Activated CD4-positive, alpha-beta T cell treated with anti-CD3 and anti-CD28 coated beads, Interleukin-2, amount 10 ng/mL, durations not matched to agents 24 days and 14 days (primary cell): ENCODE measurements at regions not wholly inside any gene's neighbourhood (a gene's known extent, or its start where the extent isn't known, plus 50 kb on each side); places are given as distances from the start of the nearest gene placed in this dataset.

Source experiments
- DNase-seq: peaks from one replicate; pipeline ENCODE4 v3.0.0; 2022
- H3K27ac Mint-ChIP-seq: one replicate; pipeline ENCODE4 v1.8.0; 2022; ENCODE audit warnings: mild to moderate bottlenecking, mixed read lengths
- H3K27me3 Mint-ChIP-seq: one replicate; pipeline ENCODE4 v1.8.0; 2022; ENCODE audit warnings: mixed read lengths
- H3K36me3 Mint-ChIP-seq: one replicate; pipeline ENCODE4 v1.8.0; 2022; ENCODE audit warnings: low read depth, mild to moderate bottlenecking, mixed read lengths
- H3K4me1 Mint-ChIP-seq: one replicate; pipeline ENCODE4 v1.8.0; 2021; ENCODE audit warnings: mixed read lengths
- H3K4me3 Mint-ChIP-seq: one replicate; pipeline ENCODE4 v1.8.0; 2022; ENCODE audit warnings: mild to moderate bottlenecking, moderate library complexity, mixed read lengths
- H3K9me3 Mint-ChIP-seq: one replicate; pipeline ENCODE4 v1.8.0; 2021; ENCODE audit warnings: mixed read lengths
- intact Hi-C: fragments of 100-400 bp; cut with micrococcal nuclease; formaldehyde crosslinking; loops from one replicate; pipeline ENCODE4 v1.15.1; 2023

DNA sequence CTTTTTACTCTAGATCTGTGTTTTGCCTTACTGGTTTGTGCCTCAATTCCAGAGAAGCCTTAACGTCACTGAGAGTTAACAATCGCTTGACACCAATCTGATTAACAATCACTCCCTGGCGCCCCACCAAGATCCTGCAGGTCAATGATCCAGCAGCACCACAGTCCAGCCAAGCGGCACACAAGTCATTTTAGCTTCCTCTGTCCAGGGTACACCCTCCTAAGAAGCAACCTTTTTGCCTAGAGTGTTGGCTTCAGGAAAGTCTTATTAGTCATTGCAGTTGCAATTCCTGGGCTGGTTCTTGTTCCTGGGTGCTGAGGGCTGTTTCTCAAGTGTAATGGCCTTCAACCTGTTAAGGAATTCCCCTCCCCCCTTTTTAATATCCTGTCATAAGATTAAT is 323.0 kb upstream of the USP25 start:
- Mint-ChIP-seq H3K4me3 (no peak overlapping the region), H3K36me3 (no peaks in the 10 kb centered on the region), H3K9me3 (peaks cover 8% of the 10 kb centered on the region), H3K4me1 (no peaks in the 10 kb centered on the region), H3K27me3 (no peaks in the 10 kb centered on the region), H3K27ac (no peak overlapping the region)
- no peak for DNase-seq
- intact Hi-C loops: no loop called here

DNA sequence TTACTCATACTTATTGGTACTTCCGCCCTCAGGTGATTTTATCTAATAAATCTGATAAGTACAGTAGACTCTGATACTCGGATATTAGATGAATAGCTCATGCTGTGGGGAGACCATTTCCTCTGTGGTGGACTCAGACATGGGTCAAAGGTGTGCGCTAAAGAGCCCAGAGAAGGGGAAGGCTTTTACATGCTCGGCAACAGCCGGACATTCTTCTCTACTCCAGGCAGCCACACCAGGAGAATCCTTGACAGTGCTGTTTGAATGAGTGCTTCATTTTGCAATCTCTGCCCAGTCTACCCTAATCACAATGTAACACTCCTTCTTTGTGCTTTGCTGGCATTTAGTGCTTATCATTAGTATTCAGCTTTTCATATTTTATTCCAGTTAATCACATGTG is 322.2 kb upstream of the USP25 start:
- H3K27ac Mint-ChIP-seq: no peak overlapping the region
- intact Hi-C loops: no loop called here
- peaks cover 8% of the 10 kb centered on the region for H3K9me3 Mint-ChIP-seq
- no peak overlapping the region for H3K4me3 Mint-ChIP-seq
- H3K36me3 Mint-ChIP-seq: no peaks in the 10 kb centered on the region
- no peaks in the 10 kb centered on the region for H3K4me1 Mint-ChIP-seq
- no peak for DNase-seq
- H3K27me3 Mint-ChIP-seq: no peaks in the 10 kb centered on the region

DNA sequence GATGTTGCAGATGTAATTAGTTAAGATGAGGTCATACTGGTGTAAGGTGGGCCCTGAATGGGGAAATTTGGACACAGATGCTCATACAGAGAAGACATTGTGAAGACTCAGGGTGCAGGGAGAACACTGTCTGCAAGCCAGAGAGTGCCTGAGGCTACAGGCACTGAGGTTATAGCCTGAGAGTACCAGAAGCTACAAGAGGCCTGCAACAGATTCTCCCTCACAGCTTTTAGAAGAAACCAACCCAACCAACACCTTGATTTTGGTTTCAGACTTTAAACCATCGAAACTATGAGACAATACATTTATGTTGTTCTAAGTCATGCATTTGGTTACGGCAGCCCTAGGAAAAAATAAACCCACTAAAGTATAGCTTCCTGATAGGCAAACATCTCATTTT is 321.7 kb upstream of the USP25 start:
- no peak overlapping the region for H3K4me3 Mint-ChIP-seq
- H3K27me3 Mint-ChIP-seq: no peaks in the 10 kb centered on the region
- no peak for DNase-seq
- no peaks in the 10 kb centered on the region for H3K36me3 Mint-ChIP-seq
- H3K4me1 Mint-ChIP-seq: no peaks in the 10 kb centered on the region
- intact Hi-C loops: no loop called here
- no peak overlapping the region for H3K27ac Mint-ChIP-seq
- peaks cover 8% of the 10 kb centered on the region for H3K9me3 Mint-ChIP-seq

DNA sequence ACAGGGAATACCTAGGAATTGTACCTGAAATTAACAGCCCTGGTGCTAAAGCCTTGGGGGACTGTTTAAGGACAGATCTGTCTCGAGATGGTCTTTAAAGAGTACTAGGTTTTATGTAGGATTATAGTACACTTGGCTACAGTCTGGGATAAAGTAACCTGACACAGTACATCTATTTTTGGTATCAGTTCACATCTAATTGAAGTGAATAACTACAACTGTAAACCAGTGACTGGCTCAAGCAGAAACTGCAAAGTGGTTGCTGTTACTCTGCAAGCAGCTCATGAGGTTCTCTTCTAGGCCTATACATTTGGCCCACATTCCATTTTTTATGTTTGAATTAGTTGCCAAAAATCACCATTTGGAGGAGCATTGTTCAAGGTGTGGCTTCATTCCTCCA is 320.8 kb upstream of the USP25 start:
- H3K4me1 Mint-ChIP-seq: no peaks in the 10 kb centered on the region
- intact Hi-C loops: no loop called here
- H3K27ac Mint-ChIP-seq: no peak overlapping the region
- H3K4me3 Mint-ChIP-seq: no peak overlapping the region
- no peaks in the 10 kb centered on the region for H3K36me3 Mint-ChIP-seq
- H3K9me3 Mint-ChIP-seq: peaks cover 8% of the 10 kb centered on the region
- H3K27me3 Mint-ChIP-seq: no peaks in the 10 kb centered on the region
- no peak for DNase-seq

DNA sequence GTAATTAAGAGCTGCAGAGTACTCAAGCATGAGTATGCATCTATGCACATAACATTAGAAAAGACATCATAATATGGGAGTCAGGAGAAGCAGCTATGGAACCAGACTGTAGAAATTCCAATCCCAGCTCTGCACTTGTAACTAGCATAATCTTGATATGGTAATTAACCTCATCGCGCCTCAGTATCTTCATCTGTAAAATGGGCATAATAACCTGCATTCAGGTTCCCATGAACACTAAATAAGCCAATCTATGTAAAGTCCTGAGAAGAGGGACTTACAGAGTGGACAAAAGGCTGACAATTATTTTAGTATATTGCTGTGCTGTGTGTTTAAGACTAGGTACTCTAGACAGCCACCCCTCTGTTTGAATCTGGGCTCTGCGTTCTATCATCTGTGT is 318.9 kb upstream of the USP25 start:
- Mint-ChIP-seq H3K27me3 (no peaks in the 10 kb centered on the region), H3K36me3 (no peaks in the 10 kb centered on the region), H3K4me3 (no peak overlapping the region), H3K9me3 (peaks cover 8% of the 10 kb centered on the region), H3K4me1 (no peaks in the 10 kb centered on the region), H3K27ac (no peak overlapping the region)
- no peak for DNase-seq
- intact Hi-C loops: no loop called here

DNA sequence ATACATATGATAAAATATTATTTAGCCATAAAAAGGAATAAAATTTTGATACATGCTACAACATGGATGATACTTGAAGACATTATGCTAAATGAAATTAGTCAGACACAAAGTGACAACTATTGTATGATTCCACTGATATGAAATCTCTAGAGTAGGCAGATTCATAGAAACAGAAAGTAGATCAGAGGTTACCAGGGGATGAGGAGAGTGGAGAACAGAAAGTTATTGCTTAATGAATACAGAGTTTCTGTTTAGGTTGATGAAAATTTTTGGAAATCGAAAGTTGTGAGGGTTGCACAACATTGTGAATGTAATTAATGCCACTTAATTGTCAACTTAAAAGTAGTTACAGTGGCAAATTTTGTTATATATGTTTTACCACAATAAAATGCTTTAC is 315.7 kb upstream of the USP25 start:
- no peaks in the 10 kb centered on the region for H3K36me3 Mint-ChIP-seq
- no peak overlapping the region for H3K27ac Mint-ChIP-seq
- DNase-seq: no peak
- H3K4me3 Mint-ChIP-seq: no peak overlapping the region
- peaks cover 8% of the 10 kb centered on the region for H3K9me3 Mint-ChIP-seq
- intact Hi-C loops: no loop called here
- no peaks in the 10 kb centered on the region for H3K4me1 Mint-ChIP-seq
- peaks cover 4% of the 10 kb centered on the region for H3K27me3 Mint-ChIP-seq

DNA sequence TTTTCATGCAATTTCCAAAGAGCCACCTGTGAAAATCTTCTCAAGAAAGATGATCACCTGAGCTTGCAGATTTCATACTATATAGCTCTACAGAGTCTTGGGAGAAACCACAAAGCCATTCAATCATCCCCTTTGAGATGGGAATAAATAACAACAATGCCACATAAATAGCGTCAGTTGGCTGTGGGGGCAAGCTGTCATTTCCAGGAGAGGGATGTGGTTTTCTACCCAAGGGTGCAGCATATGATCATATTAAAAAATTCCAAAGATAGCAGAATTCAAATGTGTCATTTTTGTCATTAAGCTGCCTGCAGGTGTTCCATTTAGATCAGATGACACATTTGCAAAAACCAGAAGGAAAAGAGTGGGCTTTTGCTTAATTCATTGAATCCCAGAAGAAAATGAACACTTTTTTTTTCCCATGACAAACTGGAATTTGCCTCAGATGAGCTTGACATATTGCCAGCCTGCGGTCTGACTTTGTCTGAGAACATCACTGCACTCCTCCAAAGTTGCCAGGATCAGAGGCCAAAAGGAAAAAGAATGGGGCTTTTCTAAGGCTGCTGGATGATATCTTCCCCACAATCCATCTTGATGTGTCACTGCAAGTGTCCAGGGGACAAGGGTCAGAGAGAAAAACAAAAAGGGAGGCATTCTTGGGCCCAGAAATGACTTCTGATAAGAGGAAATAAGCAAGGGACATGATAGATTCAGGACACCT is 314.1 kb upstream of the USP25 start:
- no peaks in the 10 kb centered on the region for H3K4me1 Mint-ChIP-seq
- intact Hi-C loops: no loop called here
- H3K9me3 Mint-ChIP-seq: peaks cover 8% of the 10 kb centered on the region
- no peak overlapping the region for H3K27ac Mint-ChIP-seq
- peaks cover 6% of the 10 kb centered on the region for H3K27me3 Mint-ChIP-seq
- no peak overlapping the region for H3K4me3 Mint-ChIP-seq
- no peaks in the 10 kb centered on the region for H3K36me3 Mint-ChIP-seq
- no peak for DNase-seq

DNA sequence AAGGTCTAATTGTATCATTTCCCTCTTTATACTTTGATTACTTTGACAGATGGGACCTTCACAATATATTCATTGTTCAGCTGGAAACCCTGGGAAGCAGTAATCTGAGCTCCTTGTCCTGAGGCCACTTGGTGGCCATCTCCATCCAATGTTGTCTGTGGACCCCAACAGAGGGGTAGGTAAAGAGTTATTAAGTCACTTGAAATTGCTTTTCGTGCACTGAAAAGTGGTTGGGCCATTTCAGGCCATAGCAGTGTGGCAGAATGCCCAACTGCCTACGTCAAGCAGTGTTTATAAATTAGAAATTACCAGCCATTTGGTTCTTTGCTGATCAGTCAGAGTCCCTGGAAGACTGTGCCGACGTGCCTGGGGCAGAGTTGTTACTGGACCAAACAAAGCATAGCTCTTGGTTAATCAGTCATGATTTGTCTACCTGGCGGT is 308.3 kb upstream of the USP25 start:
- Mint-ChIP-seq H3K36me3 (no peaks in the 10 kb centered on the region), H3K4me3 (no peak overlapping the region), H3K27me3 (peaks cover 3% of the 10 kb centered on the region), H3K9me3 (no peaks in the 10 kb centered on the region), H3K4me1 (peaks cover 12% of the 10 kb centered on the region), H3K27ac (no peak overlapping the region)
- no peak for DNase-seq
- intact Hi-C loops: no loop called here

DNA sequence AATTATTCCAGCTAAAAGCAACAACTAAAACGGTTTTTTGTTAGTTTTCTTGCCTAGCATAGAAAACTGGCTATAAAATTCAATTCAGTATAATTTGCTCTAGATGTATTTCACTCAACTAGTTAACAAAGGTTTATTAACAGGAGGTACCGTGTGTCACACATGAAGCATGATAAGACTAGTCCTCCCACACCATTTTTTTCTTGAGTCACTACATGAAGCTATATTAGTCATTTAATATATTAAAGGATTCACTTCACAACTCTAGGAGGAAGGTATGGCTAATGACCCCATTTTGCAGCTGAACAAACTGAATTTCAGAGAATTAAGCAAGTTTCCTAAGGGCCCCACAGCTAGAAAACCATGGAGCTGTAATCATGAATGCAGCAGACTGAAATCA is 307.8 kb upstream of the USP25 start:
- DNase-seq: no peak
- H3K9me3 Mint-ChIP-seq: no peaks in the 10 kb centered on the region
- no peaks in the 10 kb centered on the region for H3K36me3 Mint-ChIP-seq
- peaks cover 3% of the 10 kb centered on the region for H3K27me3 Mint-ChIP-seq
- H3K4me1 Mint-ChIP-seq: peaks cover 12% of the 10 kb centered on the region
- no peak overlapping the region for H3K4me3 Mint-ChIP-seq
- intact Hi-C loops: loop anchor here (1.0 kb wide), 1 partner anchor 15 kb away; no protein-coding TSS in a partner anchor
- no peak overlapping the region for H3K27ac Mint-ChIP-seq

DNA sequence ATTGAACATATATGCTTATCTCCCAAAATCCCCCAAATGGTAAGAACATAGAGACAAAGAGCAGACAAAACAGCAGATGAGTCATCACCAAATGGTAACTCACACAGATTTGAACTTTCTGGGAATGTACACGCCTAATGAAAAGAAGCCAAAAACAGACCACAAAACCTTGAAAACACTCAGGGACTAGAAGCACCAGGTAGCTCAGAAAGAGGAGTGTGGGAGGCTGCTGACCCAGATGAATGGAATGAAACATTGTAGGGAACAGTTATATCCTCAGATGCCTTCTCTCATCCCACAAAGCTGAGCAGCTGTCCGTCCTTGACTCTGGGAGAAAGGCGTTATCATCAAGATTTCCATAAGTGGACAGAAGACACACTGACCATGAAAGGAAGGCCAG is 307.0 kb upstream of the USP25 start:
- Mint-ChIP-seq H3K9me3 (no peaks in the 10 kb centered on the region), H3K4me3 (no peak overlapping the region), H3K27ac (peak overlapping the region; percentile 21)

DNA sequence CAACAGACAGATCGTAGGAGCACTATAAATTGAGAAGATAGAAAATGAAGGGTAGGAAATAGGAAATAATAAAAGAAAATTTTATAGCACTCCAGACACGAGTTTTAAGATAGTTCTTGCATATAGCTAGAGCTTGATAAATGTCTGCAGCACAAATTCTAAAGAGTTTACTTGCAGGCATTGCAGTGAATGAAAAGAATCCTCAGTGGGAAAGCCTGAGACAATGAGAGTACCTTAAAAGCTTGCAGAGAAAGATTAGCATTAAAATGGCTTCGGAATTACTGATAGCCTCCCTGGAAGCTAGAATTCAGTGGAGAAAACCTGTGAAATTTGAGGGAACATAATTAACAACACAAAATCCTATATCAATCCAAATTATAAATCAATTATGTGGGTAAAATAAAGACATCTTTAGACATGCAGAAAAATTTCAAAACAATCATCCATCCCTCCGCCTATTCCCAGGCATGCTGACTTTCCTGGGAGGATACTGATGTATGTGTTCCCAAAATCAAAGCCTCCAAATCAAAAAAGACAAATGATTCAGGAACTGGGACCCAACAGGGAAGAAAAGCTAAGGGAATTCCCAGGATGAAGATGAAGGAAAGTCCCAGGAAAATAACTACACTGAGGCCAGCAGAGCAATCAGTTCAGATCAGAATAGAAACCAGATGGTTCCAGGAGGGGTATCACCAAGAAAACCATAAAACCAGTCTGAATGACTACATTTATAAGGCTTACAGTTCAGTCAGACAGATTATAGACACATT is 305.9 kb upstream of the USP25 start:
- intact Hi-C loops: no loop called here
- DNase-seq: no peak
- Mint-ChIP-seq H3K4me3 (no peak overlapping the region), H3K4me1 (peaks cover 12% of the 10 kb centered on the region), H3K36me3 (no peaks in the 10 kb centered on the region), H3K27me3 (peaks cover 1% of the 10 kb centered on the region), H3K27ac (no peak overlapping the region), H3K9me3 (no peaks in the 10 kb centered on the region)

More for the DNA sequence above, 307.0 kb upstream of the USP25 start:
- intact Hi-C loops: loop anchor here (1.0 kb wide), 1 partner anchor 15 kb away; no protein-coding TSS in a partner anchor
- no peak for DNase-seq
- no peaks in the 10 kb centered on the region for H3K36me3 Mint-ChIP-seq
- peaks cover 3% of the 10 kb centered on the region for H3K27me3 Mint-ChIP-seq
- peaks cover 12% of the 10 kb centered on the region for H3K4me1 Mint-ChIP-seq

DNA sequence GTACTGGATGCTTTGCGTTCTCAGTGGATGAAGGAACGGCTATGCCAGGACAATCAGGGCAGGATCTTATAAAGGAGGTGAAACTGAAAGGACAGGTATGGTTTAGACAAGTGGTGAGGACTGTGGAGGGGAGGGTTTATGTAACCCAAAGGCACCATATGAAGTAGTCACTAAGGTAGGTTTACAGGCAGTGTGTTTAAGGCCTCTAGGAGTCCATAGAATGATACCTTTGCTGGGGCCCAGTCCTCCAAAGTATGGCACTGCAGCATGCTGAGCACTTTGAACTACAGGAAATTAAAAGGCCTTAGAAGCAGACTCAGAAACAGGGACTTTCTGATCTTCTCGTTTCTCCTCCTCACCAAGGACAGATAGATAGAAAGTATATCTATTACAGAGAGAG is 304.7 kb upstream of the USP25 start:
- Mint-ChIP-seq H3K9me3 (no peaks in the 10 kb centered on the region), H3K27ac (no peak overlapping the region), H3K36me3 (no peaks in the 10 kb centered on the region), H3K4me1 (peaks cover 12% of the 10 kb centered on the region), H3K4me3 (no peak overlapping the region), H3K27me3 (no peaks in the 10 kb centered on the region)
- intact Hi-C loops: no loop called here
- no peak for DNase-seq

DNA sequence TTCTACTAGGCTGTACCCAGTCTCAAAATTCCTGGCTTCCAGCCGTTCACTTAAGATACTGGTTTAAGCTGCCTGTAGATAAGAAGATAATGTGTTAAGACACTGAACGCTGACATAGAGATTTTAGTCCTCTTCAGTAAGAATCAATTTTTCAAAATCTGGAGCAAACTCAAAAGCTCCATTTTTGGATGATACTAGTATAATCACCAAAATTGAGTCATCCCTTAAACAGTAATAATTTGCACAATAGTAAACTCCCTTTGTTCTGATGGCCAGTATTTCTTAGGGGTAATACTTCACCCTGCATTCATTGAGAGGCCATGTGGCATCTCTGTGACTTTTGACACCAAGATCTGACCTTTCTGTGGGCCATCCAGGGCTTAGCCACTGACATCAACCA is 299.8 kb upstream of the USP25 start:
- Mint-ChIP-seq H3K27me3 (no peaks in the 10 kb centered on the region), H3K4me3 (no peak overlapping the region), H3K4me1 (no peaks in the 10 kb centered on the region), H3K27ac (no peak overlapping the region), H3K36me3 (no peaks in the 10 kb centered on the region), H3K9me3 (no peaks in the 10 kb centered on the region)
- DNase-seq: no peak
- intact Hi-C loops: no loop called here

DNA sequence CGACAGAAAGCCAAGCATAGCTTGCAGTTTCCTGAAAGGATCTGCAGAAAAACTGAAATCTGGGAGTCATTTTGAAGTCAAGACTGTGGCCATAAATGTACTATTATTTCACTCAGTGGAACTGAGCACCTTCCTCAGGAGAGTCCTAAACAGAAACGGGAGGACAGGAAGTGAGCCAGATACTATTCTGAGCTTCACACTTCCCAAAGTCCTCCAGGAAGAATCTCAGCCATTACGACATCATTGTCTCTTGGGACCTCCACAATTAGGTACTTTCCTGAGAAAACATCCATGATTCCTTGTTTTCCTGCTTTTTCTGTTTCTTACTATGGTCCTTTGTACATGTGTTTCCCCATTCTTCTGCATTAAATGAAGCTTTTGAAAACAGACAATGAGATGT is 299.2 kb upstream of the USP25 start:
- Mint-ChIP-seq H3K4me1 (no peaks in the 10 kb centered on the region), H3K4me3 (no peak overlapping the region), H3K27me3 (no peaks in the 10 kb centered on the region), H3K27ac (no peak overlapping the region), H3K36me3 (no peaks in the 10 kb centered on the region), H3K9me3 (no peaks in the 10 kb centered on the region)
- DNase-seq: no peak
- intact Hi-C loops: no loop called here
